Jurkat, Clone E6-1 (cell line): ENCODE measurements at regions not wholly inside any gene's neighbourhood (a gene's known extent, or its start where the extent isn't known, plus 50 kb on each side); places are given as distances from the start of the nearest gene placed in this dataset.
A peak's percentile ranks its signal among the peaks of the same experiment; 100 is the strongest.

Experiments used
- DNase-seq: peaks from one replicate; pipeline ENCODE4 v3.0.0-alpha.2; 2011; ENCODE audit warnings: low read depth, low spot score
- H3K4me3 ChIP-seq: 2 replicates; pipeline ENCODE4 v1.5.1; 2011; ENCODE audit warnings: mild to moderate bottlenecking, low read length, control low read depth, moderate library complexity

DNA sequence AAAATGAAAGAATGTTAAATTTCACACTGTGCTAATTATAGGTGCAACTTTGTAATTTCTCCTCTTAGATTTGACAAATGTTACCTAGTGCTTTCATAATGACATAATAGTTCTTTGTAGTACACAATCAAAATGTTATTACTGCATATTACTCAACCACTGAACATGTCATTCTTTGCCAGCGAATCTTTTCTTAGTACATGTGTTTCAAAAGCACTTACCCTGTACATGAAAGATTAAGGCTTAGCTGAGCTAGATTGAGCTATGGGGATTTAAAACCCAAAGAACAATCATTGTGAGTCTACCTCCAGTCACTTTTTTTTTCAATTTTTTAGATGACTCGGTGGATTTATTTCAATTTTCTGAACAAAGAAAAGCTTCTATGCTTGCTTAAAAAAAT lies 123.5 kb upstream of the FERD3L start:
- H3K4me3 ChIP-seq: no peak overlapping the region
- no peak for DNase-seq

DNA sequence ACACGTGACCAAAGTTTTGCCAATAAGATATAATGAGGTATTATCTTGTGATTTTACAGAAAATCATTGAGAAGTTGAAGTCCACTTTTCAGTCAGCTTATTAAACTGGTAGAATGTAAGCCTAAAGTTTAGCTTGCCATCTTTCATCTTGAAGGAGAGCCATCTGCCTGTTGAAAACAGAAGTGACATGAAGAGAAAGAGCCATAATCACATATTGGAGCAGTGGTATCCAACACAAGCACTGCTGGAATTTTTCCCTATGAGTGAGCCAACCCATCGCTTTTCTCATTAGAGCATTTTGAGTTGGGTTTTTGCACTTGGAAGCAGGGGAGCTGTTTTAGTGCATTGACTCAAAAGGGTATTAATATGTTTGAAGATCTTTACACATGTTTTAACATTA lies 117.6 kb upstream of the FERD3L start:
- no peak for DNase-seq
- H3K4me3 ChIP-seq: no peak overlapping the region

- no peak for DNase-seq
- no peak overlapping the region for H3K4me3 ChIP-seq
These were observed 104.1 kb upstream of the FERD3L start for GRCh38 chr7:19249281-19249680.

- H3K4me3 ChIP-seq: no peak overlapping the region
- no peak for DNase-seq
These were observed 103.5 kb upstream of the FERD3L start for GRCh38 chr7:19248681-19249080.

GRCh38 chr7:19248115-19248514 lies 102.9 kb upstream of the FERD3L start:
- H3K4me3 ChIP-seq: no peak overlapping the region
- DNase-seq: no peak

DNA sequence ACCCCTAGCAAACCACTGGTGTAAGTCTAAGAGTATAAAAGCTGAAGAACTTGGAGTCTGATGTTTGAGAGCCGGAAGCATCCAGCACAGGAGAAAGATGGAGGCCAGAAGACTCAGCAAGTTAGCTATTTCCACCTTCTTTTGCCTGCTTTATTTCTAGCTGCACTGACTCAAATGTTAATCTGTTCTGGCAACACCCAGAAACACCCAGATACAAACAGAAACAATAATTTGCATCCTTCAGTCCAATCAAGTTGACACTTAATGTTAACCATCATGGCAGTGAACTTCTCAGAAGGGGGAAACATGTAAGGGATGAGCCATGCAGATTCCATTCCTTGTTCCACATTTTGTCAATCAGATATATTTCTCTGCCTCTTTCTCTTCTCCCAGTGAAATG lies 101.8 kb upstream of the FERD3L start:
- no peak for DNase-seq
- H3K4me3 ChIP-seq: no peak overlapping the region

GRCh38 chr7:19242246-19242645 lies 97.0 kb upstream of the FERD3L start:
- H3K4me3 ChIP-seq: no peak overlapping the region
- no peak for DNase-seq

DNA sequence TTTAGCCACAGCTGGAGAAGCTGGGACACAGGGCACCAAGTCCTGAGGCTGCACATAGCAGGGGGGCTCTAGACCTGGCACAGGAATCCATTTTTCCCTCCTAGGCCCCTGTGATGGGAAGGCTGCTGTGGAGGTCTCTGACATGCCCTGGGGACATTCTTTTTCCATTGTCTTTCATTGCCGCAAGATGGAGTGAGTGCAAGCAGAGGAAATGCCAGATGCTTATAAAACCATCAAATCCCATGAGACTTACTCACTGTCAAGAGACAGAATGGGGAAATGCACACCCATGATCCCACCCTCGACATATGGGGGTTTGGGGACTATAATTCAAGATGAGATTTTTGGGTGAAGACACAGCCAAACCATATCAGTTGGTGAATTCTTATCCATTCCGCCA lies 94.7 kb upstream of the FERD3L start:
- no peak overlapping the region for H3K4me3 ChIP-seq
- no peak for DNase-seq

- no peak overlapping the region for H3K4me3 ChIP-seq
- no peak for DNase-seq
These were observed 90.5 kb upstream of the FERD3L start for GRCh38 chr7:19235680-19236079.

DNA sequence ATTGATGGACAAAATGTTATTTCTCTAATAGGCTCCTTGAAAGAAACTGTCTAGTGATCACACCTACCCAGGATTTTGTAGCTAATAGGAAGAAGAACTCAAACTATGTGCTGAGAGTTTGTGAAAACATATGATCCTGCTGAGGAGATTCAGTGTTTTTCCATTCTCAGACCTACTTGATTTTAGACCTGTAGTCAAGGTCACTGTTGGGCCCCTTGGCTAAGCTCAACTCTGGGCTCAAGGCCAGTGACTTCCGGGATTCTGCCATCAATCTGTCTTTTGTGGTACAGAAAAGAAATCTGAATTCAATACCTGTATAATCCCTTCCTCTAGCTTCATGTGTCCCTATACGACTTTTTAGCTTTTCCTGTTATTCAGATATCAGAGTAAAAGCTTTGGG lies 79.7 kb upstream of the FERD3L start:
- no peak for DNase-seq
- no peak overlapping the region for H3K4me3 ChIP-seq

DNA sequence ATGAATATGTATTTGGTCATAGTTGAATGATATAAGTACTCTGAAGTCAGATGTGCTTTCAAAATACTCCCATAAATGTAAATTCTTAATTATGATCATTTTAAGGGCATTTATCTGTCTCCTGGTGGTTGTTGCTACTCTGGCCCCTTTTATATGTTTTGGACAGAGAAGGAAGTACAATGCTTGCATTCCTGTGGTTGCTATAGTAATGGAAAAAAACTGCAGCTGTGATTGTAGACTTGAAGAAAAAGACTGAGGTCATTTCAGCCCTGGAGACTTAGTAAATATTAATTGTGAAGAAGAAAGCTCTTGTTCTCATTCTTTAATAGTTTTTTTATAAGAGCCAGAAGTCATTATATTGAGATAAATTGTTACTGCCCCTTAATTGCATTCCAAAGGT lies 70.2 kb upstream of the FERD3L start:
- no peak for DNase-seq
- no peak overlapping the region for H3K4me3 ChIP-seq

DNA sequence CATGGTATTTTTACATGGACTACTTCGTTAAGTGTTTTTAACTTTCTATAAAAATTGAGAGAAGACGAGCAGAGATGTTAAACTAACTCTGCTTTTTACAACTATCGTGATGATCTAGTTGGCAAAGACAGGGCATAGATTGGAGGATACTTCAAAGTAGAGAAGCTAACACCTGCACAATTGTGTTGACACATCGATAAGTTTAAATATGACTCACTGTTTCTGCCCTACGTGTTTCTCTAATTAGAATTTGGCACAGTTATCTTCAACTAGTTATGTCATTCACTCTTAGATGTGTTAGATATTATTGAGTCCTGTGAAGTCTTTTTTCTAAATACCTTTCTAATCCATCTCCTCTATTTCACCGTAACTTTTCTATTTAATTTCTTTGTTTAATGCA lies 68.5 kb upstream of the FERD3L start:
- H3K4me3 ChIP-seq: no peak overlapping the region
- DNase-seq: no peak

- H3K4me3 ChIP-seq: no peak overlapping the region
- DNase-seq: no peak
These were observed 65.7 kb upstream of the FERD3L start for GRCh38 chr7:19210893-19211413.

DNA sequence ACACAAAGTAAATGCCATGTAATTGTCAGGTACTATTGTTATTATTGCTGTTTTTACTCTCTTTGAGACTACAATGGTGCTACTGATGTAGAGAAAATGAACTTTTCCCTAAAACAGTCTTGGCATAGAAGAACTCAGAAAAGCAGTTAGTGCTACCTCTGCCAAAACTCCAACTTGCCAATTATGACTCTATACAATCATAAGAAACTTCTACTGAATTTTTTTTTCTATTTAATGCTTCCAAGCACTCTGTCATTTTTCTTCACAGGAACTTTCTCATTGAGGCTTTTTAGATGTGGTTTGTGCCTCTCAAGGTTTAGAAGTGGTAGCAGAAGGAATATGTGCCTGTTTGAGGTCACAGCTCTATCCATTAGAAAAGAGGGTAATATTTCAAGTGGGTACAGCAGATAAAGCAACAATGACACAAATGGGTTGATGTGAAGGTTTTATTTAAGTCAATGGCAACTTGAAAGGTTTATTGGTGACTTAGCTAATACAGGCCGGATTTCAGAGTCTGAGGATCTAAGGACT lies 64.0 kb upstream of the FERD3L start:
- DNase-seq: peak; percentile 55
- H3K4me3 ChIP-seq: no peak overlapping the region

GRCh38 chr7:19206721-19207120 lies 61.5 kb upstream of the FERD3L start:
- H3K4me3 ChIP-seq: no peak overlapping the region
- DNase-seq: no peak

DNA sequence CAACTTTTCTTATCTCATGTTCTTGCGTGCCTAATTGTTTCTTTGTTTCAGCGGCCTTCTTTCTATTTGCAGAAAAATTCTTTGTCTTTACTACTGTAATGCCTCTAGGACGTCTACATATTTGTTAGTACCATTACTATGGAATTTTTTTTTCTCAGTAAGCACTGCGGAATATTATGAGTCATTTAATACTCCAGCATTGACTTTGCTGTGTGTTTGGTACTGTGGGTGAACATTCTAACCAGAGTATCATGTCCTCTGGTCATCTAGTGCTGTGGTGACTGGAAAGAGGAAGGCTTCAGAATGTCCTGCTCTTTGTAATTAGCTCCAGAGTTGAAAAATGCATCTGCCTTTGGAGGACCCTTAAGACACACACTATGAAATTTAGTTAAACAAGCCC lies 58.5 kb upstream of the FERD3L start:
- no peak overlapping the region for H3K4me3 ChIP-seq
- DNase-seq: no peak

GRCh38 chr7:19202599-19202998 lies 57.4 kb upstream of the FERD3L start:
- H3K4me3 ChIP-seq: no peak overlapping the region
- DNase-seq: no peak
